ENCODE measurements at regions not wholly inside any gene's neighbourhood (a gene's known extent, or its start where the extent isn't known, plus 50 kb on each side); places are given as distances from the start of the nearest gene placed in this dataset.

DNA sequence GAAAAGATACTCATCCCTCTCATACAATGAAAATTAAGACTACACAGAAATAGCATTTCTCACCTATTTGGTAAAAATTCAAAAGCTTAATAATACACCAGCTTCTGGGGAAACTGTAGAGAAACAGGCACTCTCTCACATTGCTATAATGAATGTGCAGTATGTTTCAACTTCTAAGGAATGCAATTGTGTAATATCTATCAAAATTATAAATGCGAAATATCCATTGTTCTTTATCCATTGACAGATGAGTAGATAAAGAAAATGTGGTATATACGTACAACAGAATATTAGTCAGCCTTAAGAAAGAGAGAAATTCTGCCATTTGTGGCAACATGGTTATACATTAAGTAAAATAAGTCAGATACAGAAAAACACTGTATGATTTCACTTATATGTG lies 101.4 kb upstream of the OR9G4 start:
- in situ Hi-C loops (cut with MboI) = no loop called here
- Histone ChIP-seq H3K27ac (no peak overlapping the region), H3K9me2 (ENCODE audit: insufficient read depth) (no peaks in the 10 kb centered on the region), H3K27me3 (replicated peaks; ENCODE audit: insufficient read depth) (peaks cover 22% of the 10 kb centered on the region; the same call in 1 of the 2 replicates), H3K36me3 (ENCODE audit: low read depth) (no peaks in the 10 kb centered on the region), H3K9ac (no peak overlapping the region), H3K4me1 (ENCODE audit: insufficient read depth) (no peaks in the 10 kb centered on the region), H3K4me3 (no peak overlapping the region), H3K4me2 (ENCODE audit: unreplicated experiment) (no peak overlapping the region), H2AFZ (no peak overlapping the region), H3K9me3 (ENCODE audit: low read depth) (no peaks in the 10 kb centered on the region), H3F3A (ENCODE audit: insufficient read depth) (no peaks in the 10 kb centered on the region), H3K79me2 (ENCODE audit: insufficient read depth) (no peaks in the 10 kb centered on the region), H4K20me1 (ENCODE audit: insufficient read depth) (no peaks in the 10 kb centered on the region)
- DNase-seq = no peak
- TF ChIP-seq EZH2phosphoT487 (IDR thresholded peaks at IDR 0.05; ENCODE audit: insufficient read depth, low read depth) (no peak), EZH2 (IDR thresholded peaks at IDR 0.05; ENCODE audit: insufficient read depth, poor library complexity, severe bottlenecking) (no peak)
- 24 to 34% methylated on average over 2 of the region's 2 CpGs for WGBS, 2 experiments (ENCODE audit: low coverage in 1 of 2, low lambda C conversion rate in 2 of 2, missing lambda C conversion rate in 2 of 2)

DNA sequence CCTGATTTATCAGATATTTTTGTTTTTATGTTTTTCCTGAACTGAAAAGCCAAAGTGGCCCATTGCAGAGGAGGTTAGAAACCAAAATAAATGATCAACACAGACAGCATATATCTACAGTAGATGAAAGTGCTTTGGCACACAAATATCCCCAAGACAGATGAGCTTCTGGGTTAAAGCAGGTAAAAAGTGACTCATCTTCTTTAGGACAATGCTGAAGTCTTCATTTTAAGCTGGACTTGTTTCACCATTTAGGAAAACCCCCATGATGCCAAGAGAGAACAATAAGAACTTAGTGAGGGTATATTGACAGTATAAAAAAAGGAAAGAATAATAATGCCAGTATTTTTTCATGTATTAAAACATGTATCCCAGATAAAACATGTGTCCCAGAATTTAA lies 100.8 kb upstream of the OR9G4 start:
- no peaks in the 10 kb centered on the region for H4K20me1 ChIP-seq (ENCODE audit: insufficient read depth)

DNA sequence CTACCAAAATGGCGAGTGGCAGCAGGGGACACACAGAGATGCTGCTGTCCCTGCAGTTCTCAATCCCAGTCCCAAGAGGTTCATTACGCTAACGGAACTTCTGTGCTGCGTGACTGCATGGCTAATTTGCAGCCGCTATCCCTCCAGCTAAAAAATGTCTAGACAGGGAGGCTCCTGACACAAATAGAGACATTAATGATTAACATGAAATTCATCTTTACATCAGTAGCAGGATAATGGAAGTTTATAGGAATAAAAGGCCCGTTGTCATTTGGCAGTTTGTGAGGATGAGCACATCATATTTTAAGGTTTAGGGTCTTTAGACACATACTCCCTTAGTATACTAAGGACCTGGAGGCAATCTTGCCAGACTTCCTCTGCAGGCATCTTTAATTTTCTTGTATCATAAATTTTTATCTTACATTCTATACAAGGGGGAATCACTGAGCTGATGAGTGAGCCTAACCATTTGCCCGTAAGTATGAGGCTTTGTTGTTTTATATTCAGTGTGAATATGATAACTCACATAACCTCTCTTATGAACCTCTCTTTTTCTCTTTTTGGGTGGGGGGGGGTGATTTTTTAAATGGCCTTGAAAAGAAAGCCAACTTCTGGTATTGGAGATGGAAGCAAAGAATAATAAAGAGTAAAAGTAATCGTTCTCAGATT lies 99.8 kb upstream of the OR9G4 start:
- H3K9me3 ChIP-seq (ENCODE audit: low read depth) = no peaks in the 10 kb centered on the region
- H3K9ac ChIP-seq = no peak overlapping the region
- H3K4me2 ChIP-seq (ENCODE audit: unreplicated experiment) = no peak overlapping the region
- H3K79me2 ChIP-seq (ENCODE audit: insufficient read depth) = no peaks in the 10 kb centered on the region
- TF ChIP-seq EZH2phosphoT487 (IDR thresholded peaks at IDR 0.05; ENCODE audit: insufficient read depth, low read depth) = no peak
- TF ChIP-seq EZH2 (IDR thresholded peaks at IDR 0.05; ENCODE audit: insufficient read depth, poor library complexity, severe bottlenecking) = no peak
- peaks cover 30% of the 10 kb centered on the region for H3K27me3 ChIP-seq (replicated peaks; ENCODE audit: insufficient read depth)
- no peak for DNase-seq
- no peaks in the 10 kb centered on the region for H3F3A ChIP-seq (ENCODE audit: insufficient read depth)
- no peak overlapping the region for H2AFZ ChIP-seq
- H3K4me3 ChIP-seq = no peak overlapping the region
- no peaks in the 10 kb centered on the region for H3K36me3 ChIP-seq (ENCODE audit: low read depth)
- no peak overlapping the region for H3K27ac ChIP-seq
- in situ Hi-C loops (cut with MboI) = no loop called here
- no peaks in the 10 kb centered on the region for H3K4me1 ChIP-seq (ENCODE audit: insufficient read depth)
- 63 to 64% methylated on average over 8 of the region's 8 CpGs for WGBS, 2 experiments (ENCODE audit: low coverage in 1 of 2, low lambda C conversion rate in 2 of 2, missing lambda C conversion rate in 2 of 2)
- no peaks in the 10 kb centered on the region for H4K20me1 ChIP-seq (ENCODE audit: insufficient read depth)
- no peaks in the 10 kb centered on the region for H3K9me2 ChIP-seq (ENCODE audit: insufficient read depth)

More for the DNA sequence above, 100.8 kb upstream of the OR9G4 start:
- no peaks in the 10 kb centered on the region for H3F3A ChIP-seq (ENCODE audit: insufficient read depth)
- no peaks in the 10 kb centered on the region for H3K9me3 ChIP-seq (ENCODE audit: low read depth)
- H3K79me2 ChIP-seq (ENCODE audit: insufficient read depth) = no peaks in the 10 kb centered on the region
- in situ Hi-C loops (cut with MboI) = no loop called here
- TF ChIP-seq EZH2phosphoT487 (IDR thresholded peaks at IDR 0.05; ENCODE audit: insufficient read depth, low read depth) (no peak), EZH2 (IDR thresholded peaks at IDR 0.05; ENCODE audit: insufficient read depth, poor library complexity, severe bottlenecking) (no peak)
- no peak overlapping the region for H3K27ac ChIP-seq
- DNase-seq = no peak
- no peak overlapping the region for H3K9ac ChIP-seq
- H3K9me2 ChIP-seq (ENCODE audit: insufficient read depth) = no peaks in the 10 kb centered on the region
- peaks cover 26% of the 10 kb centered on the region; the same call in 1 of the 2 replicates for H3K27me3 ChIP-seq (replicated peaks; ENCODE audit: insufficient read depth)
- H3K36me3 ChIP-seq (ENCODE audit: low read depth) = no peaks in the 10 kb centered on the region
- no peak overlapping the region for H2AFZ ChIP-seq
- H3K4me1 ChIP-seq (ENCODE audit: insufficient read depth) = no peaks in the 10 kb centered on the region
- no peak overlapping the region for H3K4me3 ChIP-seq
- no peak overlapping the region for H3K4me2 ChIP-seq (ENCODE audit: unreplicated experiment)

DNA sequence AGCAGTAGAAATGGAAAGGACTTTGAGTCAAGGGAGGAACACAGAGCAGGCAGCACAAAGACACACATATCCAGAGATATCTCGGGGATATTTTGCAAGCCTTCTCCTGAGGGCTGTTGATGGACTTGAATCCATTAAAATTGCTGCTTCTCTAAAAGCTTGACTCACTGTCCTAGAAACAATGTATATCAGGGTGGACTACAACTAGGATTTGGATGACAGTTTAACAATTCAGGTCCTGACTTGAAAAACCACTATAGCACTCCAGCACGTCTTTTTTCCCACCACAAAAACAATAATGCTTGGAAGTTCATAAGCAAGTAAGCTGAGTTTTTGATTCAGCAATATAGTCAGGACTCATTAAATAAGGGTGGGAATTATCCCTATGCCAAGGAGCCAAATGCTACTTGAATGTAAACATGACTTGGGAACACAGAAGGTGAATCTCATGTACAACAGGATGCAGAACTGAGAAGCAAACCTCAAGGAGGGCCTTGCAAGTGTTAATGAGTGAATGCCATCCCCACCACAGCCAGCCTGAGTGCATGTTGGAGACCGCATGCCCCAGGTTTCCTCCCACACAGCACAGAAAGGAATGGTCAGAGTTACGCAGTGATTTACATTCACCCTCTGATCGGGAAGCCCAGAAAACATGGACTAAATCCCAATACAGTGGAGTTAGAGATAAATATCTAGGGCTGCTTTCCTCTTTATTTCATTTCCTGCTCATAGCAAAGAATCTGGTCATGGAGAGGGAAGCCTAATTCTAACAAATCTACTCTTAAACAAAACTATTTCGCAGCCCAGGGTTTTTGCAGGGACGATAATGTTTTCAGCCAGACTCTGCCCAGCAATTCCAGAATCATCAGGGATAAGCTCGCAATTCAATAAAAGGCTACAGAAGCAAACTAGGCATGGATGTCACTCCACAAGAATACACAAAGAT lies 98.4 kb upstream of the OR9G4 start:
- H4K20me1 ChIP-seq (ENCODE audit: insufficient read depth) = no peaks in the 10 kb centered on the region
- H3K4me3 ChIP-seq = no peak overlapping the region
- WGBS, 2 experiments (ENCODE audit: low coverage in 1 of 2, low lambda C conversion rate in 2 of 2, missing lambda C conversion rate in 2 of 2) = 41 to 42% methylated on average over 8 of the region's 8 CpGs
- no peak overlapping the region for H3K27ac ChIP-seq
- H3K79me2 ChIP-seq (ENCODE audit: insufficient read depth) = no peaks in the 10 kb centered on the region
- H3K9ac ChIP-seq = no peak overlapping the region
- in situ Hi-C loops (cut with MboI) = no loop called here
- H3K9me3 ChIP-seq (ENCODE audit: low read depth) = no peaks in the 10 kb centered on the region
- peaks cover 32% of the 10 kb centered on the region for H3K27me3 ChIP-seq (replicated peaks; ENCODE audit: insufficient read depth)
- no peaks in the 10 kb centered on the region for H3K9me2 ChIP-seq (ENCODE audit: insufficient read depth)
- DNase-seq = no peak
- no peaks in the 10 kb centered on the region for H3K36me3 ChIP-seq (ENCODE audit: low read depth)
- no peaks in the 10 kb centered on the region for H3K4me1 ChIP-seq (ENCODE audit: insufficient read depth)
- no peaks in the 10 kb centered on the region for H3F3A ChIP-seq (ENCODE audit: insufficient read depth)
- TF ChIP-seq EZH2phosphoT487 (IDR thresholded peaks at IDR 0.05; ENCODE audit: insufficient read depth, low read depth) = no peak
- TF ChIP-seq EZH2 (IDR thresholded peaks at IDR 0.05; ENCODE audit: insufficient read depth, poor library complexity, severe bottlenecking) = no peak
- no peak overlapping the region for H2AFZ ChIP-seq
- no peak overlapping the region for H3K4me2 ChIP-seq (ENCODE audit: unreplicated experiment)

Data from GM23248 (cell line).